B cell (primary cell): ENCODE measurements at regions not wholly inside any gene's neighbourhood (a gene's known extent, or its start where the extent isn't known, plus 50 kb on each side); places are given as distances from the start of the nearest gene placed in this dataset.

Source experiments
- ATAC-seq: fragments of 200-7000 bp; cut with Tn5 transposase; one replicate; pipeline ENCODE4 v1.10.0; 2021; ENCODE audit warnings: low read depth, mild to moderate bottlenecking, moderate number of reproducible peaks, moderate library complexity
- CTCF ChIA-PET: fragments of 350-600 bp; sonication (Branson Sonifier 250); formaldehyde crosslinking; loops from one replicate; lab custom pipeline; 2021; ENCODE audit warnings: antibody characterized with exemption, inconsistent platforms; lab: Charles Lee
- POLR2A ChIA-PET: fragments of 350-600 bp; sonication (Branson Sonifier 250); formaldehyde crosslinking; loops from one replicate; lab custom pipeline; 2021; ENCODE audit warnings: antibody characterized with exemption; lab: Charles Lee
- DNase-seq: peaks from one replicate; pipeline ENCODE4 v3.0.0; 2013
- H2AFZ ChIP-seq: 2 replicates; pipeline ENCODE4 v1.6.1; 2012; ENCODE audit warnings: mild to moderate bottlenecking, low read depth, low read length; ENCODE audit not compliant: insufficient read depth, poor library complexity, severe bottlenecking
- H3K27ac ChIP-seq, 2 donors: 1 replicate in 1 of 2; 2 replicates in 1 of 2; pipeline ENCODE4 v1.5.1; 2012 to 2013; ENCODE audit warnings: low read length in 2 of 2, mild to moderate bottlenecking in 2 of 2, moderate library complexity in 1 of 2
- H3K27me3 ChIP-seq, 4 experiments: fragments of 200-600 bp in 1 of 4; sonication (generic) in 1 of 4; replicated peaks in 1 of 4; 1 replicate in 2 of 4; 2 replicates in 2 of 4; pipeline versions ENCODE4 v1.6.1 to v1.7.0; 2013 to 2016; ENCODE audit warnings: low read length in 3 of 4, mild to moderate bottlenecking in 2 of 4, mixed read lengths in 1 of 4, moderate library complexity in 1 of 4; ENCODE audit not compliant: insufficient read depth in 4 of 4, control insufficient read depth in 3 of 4; ENCODE audit errors: control extremely low read depth in 1 of 4
- H3K36me3 ChIP-seq, 2 experiments: replicated peaks in 1 of 2; 1 replicate in 1 of 2; 2 replicates in 1 of 2; pipeline versions ENCODE4 v1.6.1 to v1.7.1; 2013; ENCODE audit warnings: low read length in 1 of 2; ENCODE audit not compliant: insufficient read depth in 2 of 2, control insufficient read depth in 1 of 2; ENCODE audit errors: control extremely low read depth in 1 of 2, extremely low read depth in 1 of 2
- H3K4me1 ChIP-seq, 2 donors: fragments of 200-600 bp in 1 of 2; sonication (generic) in 1 of 2; 1 replicate in 1 of 2; 2 replicates in 1 of 2; pipeline versions ENCODE4 v1.5.1 to v1.6.1; 2013 to 2017; ENCODE audit warnings: low read length in 2 of 2; ENCODE audit not compliant: control insufficient read depth in 2 of 2, insufficient read depth in 2 of 2
- H3K4me2 ChIP-seq: replicated peaks from 2 replicates; pipeline ENCODE3; 2012; ENCODE audit warnings: mild to moderate bottlenecking, low read depth, low read length; ENCODE audit not compliant: poor library complexity, severe bottlenecking
- H3K4me3 ChIP-seq, 5 experiments: fragments of 200-600 bp in 1 of 5; sonication (generic) in 1 of 5; 1 replicate in 3 of 5; 2 replicates in 2 of 5; pipeline versions ENCODE4 v1.5.1 to v1.7.0; 2011 to 2016; ENCODE audit warnings: low read length in 4 of 5, mild to moderate bottlenecking in 4 of 5, low read depth in 2 of 5, control low read depth in 1 of 5, moderate library complexity in 1 of 5; ENCODE audit not compliant: insufficient read depth in 1 of 5; ENCODE audit errors: control extremely low read depth in 1 of 5, extremely low read depth in 1 of 5
- H3K79me2 ChIP-seq: fragments of 200-600 bp; sonication (generic); one replicate; pipeline ENCODE4 v1.6.0; 2016; ENCODE audit warnings: low read length; ENCODE audit not compliant: control insufficient read depth, insufficient read depth
- H3K9ac ChIP-seq: fragments of 200-600 bp; sonication (generic); 2 replicates; pipeline ENCODE4 v1.6.1; 2017; ENCODE audit warnings: mild to moderate bottlenecking, low read length, moderate library complexity
- H3K9me3 ChIP-seq, 3 donors: one replicate each; pipeline versions ENCODE4 v1.6.1 to v1.7.1; 2013; ENCODE audit warnings: low read length in 2 of 3; ENCODE audit not compliant: control insufficient read depth in 2 of 3, insufficient read depth in 1 of 3; ENCODE audit errors: control extremely low read depth in 1 of 3
- H4K20me1 ChIP-seq: 2 replicates; pipeline ENCODE4 v1.6.0; 2012; ENCODE audit warnings: mild to moderate bottlenecking, low read length; ENCODE audit not compliant: insufficient read depth, control insufficient read depth, poor library complexity, severe bottlenecking
- H3K27ac Mint-ChIP-seq: one replicate; pipeline ENCODE4 v1.8.0; 2021; ENCODE audit warnings: mixed read lengths
- H3K27me3 Mint-ChIP-seq: one replicate; pipeline ENCODE4 v1.8.0; 2021; ENCODE audit warnings: mixed read lengths
- H3K4me1 Mint-ChIP-seq: one replicate; pipeline ENCODE4 v1.8.0; 2021; ENCODE audit warnings: mixed read lengths
- H3K4me3 Mint-ChIP-seq: one replicate; pipeline ENCODE4 v1.8.0; 2021; ENCODE audit warnings: mixed read lengths
- H3K9me3 Mint-ChIP-seq: one replicate; pipeline ENCODE4 v1.8.0; 2022; ENCODE audit warnings: mixed read lengths; ENCODE audit not compliant: insufficient read depth
- CTCF ChIP-seq: fragments of 200-600 bp; IDR thresholded peaks from one replicate; pipeline ENCODE4 v1.8.0; 2022; ENCODE audit warnings: antibody characterized with exemption, mild to moderate bottlenecking
- EZH2 ChIP-seq: IDR thresholded peaks from 2 replicates; pipeline ENCODE4 v1.6.1; 2012; ENCODE audit warnings: borderline replicate concordance, low read depth, mild to moderate bottlenecking, moderate library complexity, low read length; ENCODE audit not compliant: insufficient read depth, poor library complexity, severe bottlenecking
- WGBS: methylation state at CpG from one replicate; pipeline ENCODE4 v1.1.5; 2013; ENCODE audit warnings: missing lambda C conversion rate; ENCODE audit not compliant: insufficient coverage; 5-methylcytosine and 5-hydroxymethylcytosine counted together
- intact Hi-C: fragments of 100-400 bp; cut with micrococcal nuclease; formaldehyde crosslinking; loops from one replicate; pipeline ENCODE4 v1.10.0; 2022

- intact Hi-C loops = no loop called here
- Histone ChIP-seq H3K9me3 (peaks cover 0 to 4% (median 0%) of the 10 kb centered on the region in 3 donors), H3K27me3 (peaks cover 0 to 2% (median 0%) of the 10 kb centered on the region in 4 experiments), H3K27ac (no peak overlapping the region), H2AFZ (no peak overlapping the region), H3K4me1 (no peaks in the 10 kb centered on the region), H3K4me3 (no peak overlapping the region), H3K36me3 (no peaks in the 10 kb centered on the region), H3K4me2 (no peak overlapping the region), H4K20me1 (no peaks in the 10 kb centered on the region), H3K9ac (no peak overlapping the region), H3K79me2 (no peaks in the 10 kb centered on the region)
- 96% methylated on average over 2 of the region's 2 CpGs for WGBS
- no peak for DNase-seq
- ATAC-seq = no peak
- no peak overlapping the region for H3K27ac Mint-ChIP-seq
- H3K27me3 Mint-ChIP-seq = peaks cover 4% of the 10 kb centered on the region
- H3K9me3 Mint-ChIP-seq = peaks cover 2% of the 10 kb centered on the region
- TF ChIP-seq EZH2 = no peak
- TF ChIP-seq CTCF = no peak
- ChIA-PET CTCF (interaction anchor here (0.9 kb wide), 1 partner anchor 182 kb away, joined by 3 read pairs; no protein-coding TSS in a partner anchor), POLR2A (interaction anchor here (0.7 kb wide), 1 partner anchor 203 kb away, joined by 3 read pairs; no protein-coding TSS in a partner anchor)
- H3K4me3 Mint-ChIP-seq = no peak overlapping the region
- H3K4me1 Mint-ChIP-seq = no peaks in the 10 kb centered on the region
These were observed 56.1 kb upstream of the TMC5 start for GRCh38 chr16:19361587-19361986.

GRCh38 chr16:19363740-19364139 is 53.9 kb upstream of the TMC5 start:
- CTCF ChIA-PET = interaction anchor here (0.7 kb wide), 1 partner anchor 8 kb away, joined by 3 read pairs; no protein-coding TSS in a partner anchor
- H3K4me1 Mint-ChIP-seq = no peaks in the 10 kb centered on the region
- intact Hi-C loops = no loop called here

More at GRCh38 chr16:19363740-19364139, 53.9 kb upstream of the TMC5 start:
- Histone ChIP-seq H3K79me2 (no peaks in the 10 kb centered on the region), H3K4me1 (no peaks in the 10 kb centered on the region), H3K27ac (no peak overlapping the region), H3K9ac (no peak overlapping the region), H4K20me1 (no peaks in the 10 kb centered on the region), H3K9me3 (peaks cover 0 to 6% (median 6%) of the 10 kb centered on the region in 3 donors), H3K36me3 (no peaks in the 10 kb centered on the region), H3K4me3 (no peak overlapping the region), H3K27me3 (peaks cover 0 to 2% (median 0%) of the 10 kb centered on the region in 4 experiments), H3K4me2 (no peak overlapping the region), H2AFZ (no peak overlapping the region)
- no peak for DNase-seq
- no peak for TF ChIP-seq EZH2
- 100% methylated on average over 1 of the region's 7 CpGs for WGBS
- H3K4me3 Mint-ChIP-seq = no peak overlapping the region
- H3K27ac Mint-ChIP-seq = no peak overlapping the region
- POLR2A ChIA-PET = no interaction called here
- peaks cover 7% of the 10 kb centered on the region for H3K9me3 Mint-ChIP-seq
- peaks cover 4% of the 10 kb centered on the region for H3K27me3 Mint-ChIP-seq
- no peak for ATAC-seq
